ENCODE measurements at regions not wholly inside any gene's neighbourhood (a gene's known extent, or its start where the extent isn't known, plus 50 kb on each side); places are given as distances from the start of the nearest gene placed in this dataset.

- H3K27me3 ChIP-seq: no peaks in the 10 kb centered on the region
- no peak overlapping the region for H3K4me3 ChIP-seq
- no peaks in the 10 kb centered on the region for H3K36me3 ChIP-seq
- TF ChIP-seq, protein P1, sequence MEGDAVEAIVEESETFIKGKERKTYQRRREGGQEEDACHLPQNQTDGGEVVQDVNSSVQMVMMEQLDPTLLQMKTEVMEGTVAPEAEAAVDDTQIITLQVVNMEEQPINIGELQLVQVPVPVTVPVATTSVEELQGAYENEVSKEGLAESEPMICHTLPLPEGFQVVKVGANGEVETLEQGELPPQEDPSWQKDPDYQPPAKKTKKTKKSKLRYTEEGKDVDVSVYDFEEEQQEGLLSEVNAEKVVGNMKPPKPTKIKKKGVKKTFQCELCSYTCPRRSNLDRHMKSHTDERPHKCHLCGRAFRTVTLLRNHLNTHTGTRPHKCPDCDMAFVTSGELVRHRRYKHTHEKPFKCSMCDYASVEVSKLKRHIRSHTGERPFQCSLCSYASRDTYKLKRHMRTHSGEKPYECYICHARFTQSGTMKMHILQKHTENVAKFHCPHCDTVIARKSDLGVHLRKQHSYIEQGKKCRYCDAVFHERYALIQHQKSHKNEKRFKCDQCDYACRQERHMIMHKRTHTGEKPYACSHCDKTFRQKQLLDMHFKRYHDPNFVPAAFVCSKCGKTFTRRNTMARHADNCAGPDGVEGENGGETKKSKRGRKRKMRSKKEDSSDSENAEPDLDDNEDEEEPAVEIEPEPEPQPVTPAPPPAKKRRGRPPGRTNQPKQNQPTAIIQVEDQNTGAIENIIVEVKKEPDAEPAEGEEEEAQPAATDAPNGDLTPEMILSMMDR (IDR thresholded peaks at IDR 0.05): no peak
- intact Hi-C loops (cut with DNase I): no loop called here
- H3K4me1 ChIP-seq: no peaks in the 10 kb centered on the region
- ATAC-seq (no peak), DNase-seq (no peak)
- H3K9me3 ChIP-seq: no peaks in the 10 kb centered on the region
- no peak overlapping the region for H3K27ac ChIP-seq
These were observed 123.7 kb upstream of the GSC start for GRCh38 chr14:94893411-94894160.

GRCh38 chr14:94890785-94891184 is 120.9 kb upstream of the GSC start:
- Histone ChIP-seq H3K27ac (no peak overlapping the region), H3K4me1 (no peaks in the 10 kb centered on the region), H3K36me3 (no peaks in the 10 kb centered on the region), H3K9me3 (no peaks in the 10 kb centered on the region), H3K27me3 (peaks cover 0 to 7% of the 10 kb centered on the region in 2 donors), H3K4me3 (no peak overlapping the region)
- intact Hi-C loops (cut with DNase I): no loop called here
- TF ChIP-seq, protein P1 (IDR thresholded peaks at IDR 0.05): no peak
- DNase-seq (no peak), ATAC-seq (no peak)

DNA sequence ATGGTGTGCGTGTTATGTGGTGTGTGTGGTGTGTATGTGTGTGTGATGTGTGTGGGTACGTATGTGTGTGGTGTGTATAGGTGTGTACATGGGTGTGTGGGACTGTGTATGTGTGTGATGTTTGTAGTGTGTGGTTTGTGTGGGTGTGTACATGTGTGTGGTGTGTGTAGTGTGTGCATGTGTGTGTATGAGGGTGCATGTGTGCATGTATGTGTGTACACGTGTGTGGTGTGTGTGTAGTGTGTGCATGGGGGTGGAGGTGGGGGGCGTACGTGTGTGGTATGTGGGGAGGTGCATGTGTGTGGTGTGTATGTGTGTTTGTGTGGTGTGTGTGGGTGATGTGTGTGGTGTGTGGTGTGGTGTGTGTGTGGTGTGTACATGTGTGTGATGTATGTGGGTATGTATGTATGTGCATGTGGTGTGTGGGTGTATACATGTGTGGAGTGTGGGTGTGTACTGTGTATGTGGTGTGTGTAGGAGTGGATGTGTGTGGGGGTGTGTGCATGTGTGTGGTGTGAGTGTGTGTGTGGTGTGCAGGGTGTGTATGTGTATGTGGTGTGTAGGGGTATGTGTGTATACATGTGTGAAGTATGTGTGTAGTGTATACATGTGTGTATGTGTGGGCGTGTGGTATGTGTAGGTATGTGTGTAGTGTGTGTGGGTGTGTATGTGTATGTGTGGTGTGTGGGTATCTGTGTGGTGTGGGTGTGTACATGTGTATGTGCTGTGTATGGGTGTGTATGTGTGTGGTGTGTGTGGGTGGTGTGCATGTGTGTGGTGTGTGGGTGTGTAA is 119.8 kb upstream of the GSC start:
- TF ChIP-seq, protein P1 (IDR thresholded peaks at IDR 0.05): no peak
- Histone ChIP-seq H3K4me3 (no peak overlapping the region), H3K36me3 (no peaks in the 10 kb centered on the region), H3K9me3 (no peaks in the 10 kb centered on the region), H3K4me1 (no peaks in the 10 kb centered on the region), H3K27ac (no peak overlapping the region), H3K27me3 (peaks cover 0 to 7% of the 10 kb centered on the region in 2 donors)
- DNase-seq (no peak), ATAC-seq (no peak)
- intact Hi-C loops (cut with DNase I): no loop called here

GRCh38 chr14:94888121-94888520 is 118.2 kb upstream of the GSC start:
- ATAC-seq: peak; percentile 53
- intact Hi-C loops (cut with DNase I): no loop called here

DNA sequence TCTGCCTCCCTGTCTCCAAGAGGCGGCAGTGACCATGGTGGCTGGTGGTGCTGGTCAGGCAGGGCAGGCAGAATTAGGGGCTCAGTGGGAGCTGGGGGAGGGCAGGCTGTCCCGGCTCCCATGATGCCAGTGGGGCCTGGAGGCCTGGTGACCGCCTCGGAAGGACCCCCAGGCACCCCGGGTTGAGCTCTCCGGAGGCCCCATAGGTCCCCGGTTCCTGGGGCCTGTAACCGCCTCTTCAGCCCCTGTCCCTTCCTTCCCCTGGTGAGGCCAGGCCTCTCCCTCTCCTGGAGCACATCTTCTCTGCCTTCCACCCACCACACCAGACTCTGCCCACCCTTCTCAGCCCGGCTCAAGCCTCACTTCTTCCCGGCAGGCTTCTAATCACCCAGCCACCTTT is 117.7 kb upstream of the GSC start:
- intact Hi-C loops (cut with DNase I): no loop called here
- Histone ChIP-seq H3K27me3 (peaks cover 0 to 17% of the 10 kb centered on the region in 2 donors), H3K9me3 (no peaks in the 10 kb centered on the region), H3K4me1 (no peaks in the 10 kb centered on the region), H3K4me3 (no peak overlapping the region), H3K27ac (no peak overlapping the region), H3K36me3 (no peaks in the 10 kb centered on the region)
- TF ChIP-seq, protein P1 (IDR thresholded peaks at IDR 0.05): no peak
- DNase-seq (no peak), ATAC-seq (no peak)

More at GRCh38 chr14:94888121-94888520, 118.2 kb upstream of the GSC start:
- TF ChIP-seq, protein P1 (IDR thresholded peaks at IDR 0.05): no peak
- H3K4me3 ChIP-seq: no peak overlapping the region
- H3K4me1 ChIP-seq: no peaks in the 10 kb centered on the region
- H3K9me3 ChIP-seq: no peaks in the 10 kb centered on the region
- DNase-seq: no peak
- no peaks in the 10 kb centered on the region for H3K36me3 ChIP-seq
- H3K27ac ChIP-seq: no peak overlapping the region
- peaks cover 0 to 17% of the 10 kb centered on the region in 2 donors for H3K27me3 ChIP-seq

Measured in left lung (tissue), 4 donors.